Pancreas (tissue), 10 donors: ENCODE measurements at regions not wholly inside any gene's neighbourhood (a gene's known extent, or its start where the extent isn't known, plus 50 kb on each side); places are given as distances from the start of the nearest gene placed in this dataset.
A peak's percentile ranks its signal among the peaks of the same experiment; 100 is the strongest.

Experiments used
- ATAC-seq, 4 donors: fragments of 200-7000 bp; cut with Tn5 transposase; one replicate each; pipeline versions ENCODE4 v1.8.0 to v1.9.1; 2020; ENCODE audit warnings: mild to moderate bottlenecking in 4 of 4, moderate library complexity in 4 of 4
- DNase-seq, 6 donors: peaks; one replicate each; pipeline ENCODE4 v3.0.0-alpha.2; 2020
- FAIRE-seq: peaks from 2 replicates; lab custom pipeline; 2012; peaks lifted over from hg19 to GRCh38; lab: Jason Lieb, UNC
- H3K27ac ChIP-seq, 4 donors: fragments of 200-600 bp; sonication (generic); 1 replicate in 3 of 4; 2 replicates in 1 of 4; pipeline versions ENCODE4 v1.5.0 to v1.8.0; 2020
- H3K27me3 ChIP-seq, 4 donors: fragments of 200-600 bp; one replicate each; pipeline ENCODE4 v1.8.0; 2021
- H3K36me3 ChIP-seq, 3 donors: fragments of 200-600 bp; sonication (generic) in 1 of 3; one replicate each; pipeline versions ENCODE4 v1.5.0 to v1.8.0; 2020 to 2021
- H3K4me1 ChIP-seq, 3 donors: fragments of 200-600 bp; one replicate each; pipeline ENCODE4 v1.8.0; 2021
- H3K4me3 ChIP-seq, 4 donors: fragments of 200-600 bp; sonication (generic) in 2 of 4; one replicate each; pipeline versions ENCODE4 v1.5.0 to v1.8.0; 2020 to 2021
- H3K9me3 ChIP-seq, 4 donors: fragments of 200-600 bp; one replicate each; pipeline ENCODE4 v1.8.0; 2021
- CTCF ChIP-seq, 4 donors: fragments of 200-600 bp; sonication (generic) in 3 of 4; IDR thresholded peaks; one replicate each; pipeline versions ENCODE4 v1.5.0 to v1.8.0; 2021; ENCODE audit warnings: antibody characterized with exemption in 4 of 4
- WGBS, 2 donors: extraction: QIAGEN DNeasy Blood & Tissue Kit; methylation state at CpG; one replicate each; pipeline ENCODE4 v1.1.7; 2013; 5-methylcytosine and 5-hydroxymethylcytosine counted together
- intact Hi-C, 3 donors: fragments of 100-400 bp; cut with DNase I; formaldehyde crosslinking; loops; one replicate each; pipeline versions ENCODE4 v1.11.1 to v1.14.2; 2022
- donor health status: healthy with polysubstance abuse.
- donor health status: DM: no; HTN: no; CAD: no; lungs with moderate emphysema.
- donor health status: DM: no; HTN: no; CAD: no.
- donor health status: control.
- donor health status: control.
- donor health status: Bipolar disorder and iron deficiency.
- donor health status: DM: yes; HTN: yes; CAD: no.
- donor health status: DM: no; HTN: no; CAD: no.
- donor health status: DM: no; HTN: no; CAD: no.
- donor health status: DM: yes; HTN: yes; CAD: no.

GRCh38 chr1:168910403-168910802 lies 181.4 kb upstream of the DPT start:
- Histone ChIP-seq H3K36me3 (no peaks in the 10 kb centered on the region), H3K4me3 (no peak overlapping the region), H3K4me1 (peaks cover 22 to 24% (median 22%) of the 10 kb centered on the region in 3 donors), H3K27ac (no peak overlapping the region), H3K9me3 (no peaks in the 10 kb centered on the region), H3K27me3 (no peaks in the 10 kb centered on the region)
- ATAC-seq (no peak), DNase-seq (no peak), FAIRE-seq (no peak)
- WGBS, 2 donors = 69 to 74% methylated on average over 2 of the region's 2 CpGs
- TF ChIP-seq CTCF (IDR thresholded peaks at IDR 0.05) = no peak
- intact Hi-C loops = no loop called here

GRCh38 chr1:168911370-168911769 lies 182.4 kb upstream of the DPT start:
- Histone ChIP-seq H3K36me3 (no peaks in the 10 kb centered on the region), H3K4me3 (no peak overlapping the region), H3K4me1 (peaks cover 15 to 18% (median 16%) of the 10 kb centered on the region in 3 donors), H3K9me3 (no peaks in the 10 kb centered on the region), H3K27ac (no peak overlapping the region), H3K27me3 (no peaks in the 10 kb centered on the region)
- FAIRE-seq = no peak
- DNase-seq = no peak
- TF ChIP-seq CTCF (IDR thresholded peaks at IDR 0.05) = no peak
- no peak for ATAC-seq
- intact Hi-C loops = no loop called here

GRCh38 chr1:168913711-168914463 lies 184.9 kb upstream of the DPT start:
- ATAC-seq (no peak), FAIRE-seq (no peak), DNase-seq (peak in 1 of 6 donors; percentile 24)
- Histone ChIP-seq H3K36me3 (no peaks in the 10 kb centered on the region), H3K4me1 (no peaks in the 10 kb centered on the region), H3K27ac (no peak overlapping the region), H3K4me3 (no peak overlapping the region), H3K9me3 (no peaks in the 10 kb centered on the region), H3K27me3 (no peaks in the 10 kb centered on the region)
- 87 to 90% methylated on average over 4 of the region's 4 CpGs for WGBS, 2 donors
- no peak for TF ChIP-seq CTCF (IDR thresholded peaks at IDR 0.05)
- intact Hi-C loops = no loop called here

GRCh38 chr1:168917309-168917708 lies 188.3 kb upstream of the DPT start:
- WGBS, 2 donors = 74 to 78% methylated on average over 2 of the region's 2 CpGs
- Histone ChIP-seq H3K27ac (no peak overlapping the region), H3K4me1 (peaks cover 11 to 17% (median 12%) of the 10 kb centered on the region in 3 donors), H3K36me3 (no peaks in the 10 kb centered on the region), H3K9me3 (no peaks in the 10 kb centered on the region), H3K27me3 (no peaks in the 10 kb centered on the region), H3K4me3 (no peak overlapping the region)
- ATAC-seq = no peak
- intact Hi-C loops = no loop called here
- no peak for TF ChIP-seq CTCF (IDR thresholded peaks at IDR 0.05)
- DNase-seq = no peak
- no peak for FAIRE-seq

- no peak for TF ChIP-seq CTCF (IDR thresholded peaks at IDR 0.05)
- peaks cover 11 to 17% (median 12%) of the 10 kb centered on the region in 3 donors for H3K4me1 ChIP-seq
- FAIRE-seq (no peak), ATAC-seq (no peak), DNase-seq (no peak)
- intact Hi-C loops = no loop called here
- H3K27me3 ChIP-seq = no peaks in the 10 kb centered on the region
- WGBS, 2 donors = 92 to 97% methylated on average over 2 of the region's 2 CpGs
- H3K9me3 ChIP-seq = no peaks in the 10 kb centered on the region
- H3K4me3 ChIP-seq = no peak overlapping the region
- no peak overlapping the region for H3K27ac ChIP-seq
- no peaks in the 10 kb centered on the region for H3K36me3 ChIP-seq
Measured at GRCh38 chr1:168917796-168918195, 188.7 kb upstream of the ATP1B1 start.
